DOHH2 (cell line): ENCODE measurements at regions not wholly inside any gene's neighbourhood (a gene's known extent, or its start where the extent isn't known, plus 50 kb on each side); places are given as distances from the start of the nearest gene placed in this dataset.

Experiments used
- H3F3A ChIP-seq: fragments of 200-600 bp; sonication (generic), shearing (Covaris generic); 2 replicates; pipeline ENCODE4 v1.6.0; 2016; ENCODE audit warnings: antibody characterized with exemption, mild to moderate bottlenecking; ENCODE audit not compliant: control insufficient read depth, insufficient read depth
- H3K27ac ChIP-seq: fragments of 200-600 bp; sonication (generic); 2 replicates; pipeline ENCODE4 v1.5.1; 2014; ENCODE audit warnings: low read depth, mild to moderate bottlenecking, low read length, moderate library complexity
- H3K27me3 ChIP-seq: fragments of 200-600 bp; sonication (generic); 2 replicates; pipeline ENCODE4 v1.6.1; 2014; ENCODE audit warnings: mild to moderate bottlenecking, low read length, mixed read lengths; ENCODE audit not compliant: control insufficient read depth
- H3K36me3 ChIP-seq: fragments of 200-600 bp; sonication (generic); 2 replicates; pipeline ENCODE4 v1.6.1; 2014; ENCODE audit warnings: mild to moderate bottlenecking, low read length, moderate library complexity, mixed read lengths; ENCODE audit not compliant: control insufficient read depth
- H3K4me1 ChIP-seq: fragments of 200-600 bp; sonication (generic); 2 replicates; pipeline ENCODE4 v1.6.1; 2014; ENCODE audit warnings: mild to moderate bottlenecking, low read length, mixed read lengths; ENCODE audit not compliant: control insufficient read depth
- H3K4me2 ChIP-seq: fragments of 200-600 bp; sonication (generic); 2 replicates; pipeline ENCODE4 v1.6.0; 2014; ENCODE audit warnings: mild to moderate bottlenecking, low read length, moderate library complexity
- H3K4me3 ChIP-seq: fragments of 200-600 bp; sonication (generic); 2 replicates; pipeline ENCODE4 v1.5.1; 2014; ENCODE audit warnings: mild to moderate bottlenecking, low read length, mixed read lengths
- H3K79me2 ChIP-seq: fragments of 200-600 bp; sonication (generic); 2 replicates; pipeline ENCODE4 v1.6.1; 2014; ENCODE audit warnings: mild to moderate bottlenecking, low read length, mixed read lengths; ENCODE audit not compliant: control insufficient read depth
- H3K9me2 ChIP-seq: fragments of 200-600 bp; sonication (generic); replicated peaks from 2 replicates; pipeline ENCODE4 v1.6.1; 2014; ENCODE audit warnings: mild to moderate bottlenecking, low read length, mixed read lengths; ENCODE audit not compliant: control insufficient read depth
- H3K9me3 ChIP-seq: fragments of 200-600 bp; sonication (generic); 2 replicates; pipeline ENCODE4 v1.6.1; 2014; ENCODE audit warnings: antibody characterized with exemption, low read length, mixed read lengths; ENCODE audit not compliant: control insufficient read depth, insufficient read depth
- H4K20me1 ChIP-seq: fragments of 200-600 bp; sonication (generic); 2 replicates; pipeline ENCODE4 v1.6.0; 2014; ENCODE audit warnings: low read depth, mild to moderate bottlenecking, antibody characterized with exemption, low read length, moderate library complexity; ENCODE audit not compliant: control insufficient read depth, insufficient read depth
- EZH2phosphoT487 ChIP-seq: fragments of 200-600 bp; sonication (generic); IDR thresholded peaks from 2 replicates; pipeline ENCODE4 v1.6.1; 2017; ENCODE audit warnings: borderline replicate concordance, mild to moderate bottlenecking, antibody characterized with exemption, low read length, moderate library complexity, mixed read lengths
- TF ChIP-seq, protein P1 (sequence below): fragments of 200-600 bp; sonication (generic); IDR thresholded peaks from one replicate; pipeline ENCODE4 v1.5.1; 2014; ENCODE audit warnings: antibody characterized with exemption, mild to moderate bottlenecking, low read depth, low read length; ENCODE audit not compliant: poor library complexity, severe bottlenecking

DNA sequence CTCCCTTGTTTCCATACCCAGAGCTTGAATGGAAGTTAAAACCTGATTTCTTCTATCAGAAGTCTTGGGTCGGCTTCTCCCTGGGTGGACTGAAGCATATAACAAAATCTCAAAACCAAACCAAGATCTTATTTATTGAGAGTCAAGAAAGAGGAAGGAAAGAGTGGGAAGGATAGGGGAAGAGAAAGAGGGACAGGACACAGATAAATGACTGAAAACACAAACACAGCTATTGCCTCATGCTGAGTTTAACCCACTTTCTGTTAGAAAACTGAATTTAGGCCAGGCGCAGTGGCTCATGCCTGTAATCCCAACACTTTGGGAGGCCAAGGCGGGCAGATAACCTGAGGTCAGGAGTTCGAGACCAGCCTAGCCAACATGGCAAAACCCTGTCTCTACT lies 92.9 kb downstream of the PALM2AKAP2 start:
- TF ChIP-seq EZH2phosphoT487 = no peak
- TF ChIP-seq, protein P1, sequence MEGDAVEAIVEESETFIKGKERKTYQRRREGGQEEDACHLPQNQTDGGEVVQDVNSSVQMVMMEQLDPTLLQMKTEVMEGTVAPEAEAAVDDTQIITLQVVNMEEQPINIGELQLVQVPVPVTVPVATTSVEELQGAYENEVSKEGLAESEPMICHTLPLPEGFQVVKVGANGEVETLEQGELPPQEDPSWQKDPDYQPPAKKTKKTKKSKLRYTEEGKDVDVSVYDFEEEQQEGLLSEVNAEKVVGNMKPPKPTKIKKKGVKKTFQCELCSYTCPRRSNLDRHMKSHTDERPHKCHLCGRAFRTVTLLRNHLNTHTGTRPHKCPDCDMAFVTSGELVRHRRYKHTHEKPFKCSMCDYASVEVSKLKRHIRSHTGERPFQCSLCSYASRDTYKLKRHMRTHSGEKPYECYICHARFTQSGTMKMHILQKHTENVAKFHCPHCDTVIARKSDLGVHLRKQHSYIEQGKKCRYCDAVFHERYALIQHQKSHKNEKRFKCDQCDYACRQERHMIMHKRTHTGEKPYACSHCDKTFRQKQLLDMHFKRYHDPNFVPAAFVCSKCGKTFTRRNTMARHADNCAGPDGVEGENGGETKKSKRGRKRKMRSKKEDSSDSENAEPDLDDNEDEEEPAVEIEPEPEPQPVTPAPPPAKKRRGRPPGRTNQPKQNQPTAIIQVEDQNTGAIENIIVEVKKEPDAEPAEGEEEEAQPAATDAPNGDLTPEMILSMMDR = no peak
- H3K9me3 ChIP-seq = no peaks in the 10 kb centered on the region
- H3K27ac ChIP-seq = no peak overlapping the region
- H3F3A ChIP-seq = no peaks in the 10 kb centered on the region
- peaks cover 51% of the 10 kb centered on the region for H3K27me3 ChIP-seq
- no peaks in the 10 kb centered on the region for H3K36me3 ChIP-seq
- H3K4me2 ChIP-seq = no peak overlapping the region
- H3K79me2 ChIP-seq = no peaks in the 10 kb centered on the region
- H3K4me3 ChIP-seq = no peak overlapping the region
- H3K9me2 ChIP-seq = no peaks in the 10 kb centered on the region
- no peaks in the 10 kb centered on the region for H3K4me1 ChIP-seq
- no peaks in the 10 kb centered on the region for H4K20me1 ChIP-seq

DNA sequence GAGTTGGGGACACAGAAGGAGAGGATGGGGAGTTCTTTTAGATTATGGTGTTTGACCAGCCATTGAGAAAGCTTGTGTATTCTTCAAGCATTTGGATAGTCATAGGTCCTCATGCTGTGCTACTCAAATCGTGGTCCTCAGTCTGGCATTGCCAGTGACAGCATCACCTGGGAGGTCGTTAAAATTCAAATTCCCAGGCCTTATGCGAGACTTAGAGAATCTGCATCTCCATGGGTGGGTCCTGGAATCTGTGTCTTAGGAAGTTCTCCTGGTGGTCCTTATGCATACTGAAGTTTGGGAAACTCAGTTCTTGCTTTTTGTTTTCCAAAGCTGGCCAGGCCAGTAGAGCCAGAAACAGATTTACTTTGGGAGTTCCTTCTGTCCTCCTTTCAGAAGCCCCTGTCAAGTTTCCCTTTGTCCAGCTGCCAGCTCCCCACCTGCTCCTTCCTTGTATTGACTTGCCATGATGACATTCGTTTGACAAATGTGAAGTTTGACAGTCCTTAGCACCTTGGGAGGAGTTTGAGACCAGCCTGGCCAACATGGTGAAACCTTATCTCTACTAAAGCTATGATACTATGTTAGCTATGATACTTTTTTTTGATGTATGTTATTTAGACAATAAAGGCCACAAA lies 95.6 kb downstream of the PALM2AKAP2 start:
- Histone ChIP-seq H3K4me2 (no peak overlapping the region), H3K79me2 (no peaks in the 10 kb centered on the region), H3K4me1 (no peaks in the 10 kb centered on the region), H3K27ac (no peak overlapping the region), H4K20me1 (no peaks in the 10 kb centered on the region), H3K9me2 (no peaks in the 10 kb centered on the region), H3K36me3 (no peaks in the 10 kb centered on the region), H3K27me3 (peaks cover 36% of the 10 kb centered on the region), H3K9me3 (no peaks in the 10 kb centered on the region), H3K4me3 (no peak overlapping the region), H3F3A (no peaks in the 10 kb centered on the region)
- TF ChIP-seq, protein P1 = no peak
- no peak for TF ChIP-seq EZH2phosphoT487

DNA sequence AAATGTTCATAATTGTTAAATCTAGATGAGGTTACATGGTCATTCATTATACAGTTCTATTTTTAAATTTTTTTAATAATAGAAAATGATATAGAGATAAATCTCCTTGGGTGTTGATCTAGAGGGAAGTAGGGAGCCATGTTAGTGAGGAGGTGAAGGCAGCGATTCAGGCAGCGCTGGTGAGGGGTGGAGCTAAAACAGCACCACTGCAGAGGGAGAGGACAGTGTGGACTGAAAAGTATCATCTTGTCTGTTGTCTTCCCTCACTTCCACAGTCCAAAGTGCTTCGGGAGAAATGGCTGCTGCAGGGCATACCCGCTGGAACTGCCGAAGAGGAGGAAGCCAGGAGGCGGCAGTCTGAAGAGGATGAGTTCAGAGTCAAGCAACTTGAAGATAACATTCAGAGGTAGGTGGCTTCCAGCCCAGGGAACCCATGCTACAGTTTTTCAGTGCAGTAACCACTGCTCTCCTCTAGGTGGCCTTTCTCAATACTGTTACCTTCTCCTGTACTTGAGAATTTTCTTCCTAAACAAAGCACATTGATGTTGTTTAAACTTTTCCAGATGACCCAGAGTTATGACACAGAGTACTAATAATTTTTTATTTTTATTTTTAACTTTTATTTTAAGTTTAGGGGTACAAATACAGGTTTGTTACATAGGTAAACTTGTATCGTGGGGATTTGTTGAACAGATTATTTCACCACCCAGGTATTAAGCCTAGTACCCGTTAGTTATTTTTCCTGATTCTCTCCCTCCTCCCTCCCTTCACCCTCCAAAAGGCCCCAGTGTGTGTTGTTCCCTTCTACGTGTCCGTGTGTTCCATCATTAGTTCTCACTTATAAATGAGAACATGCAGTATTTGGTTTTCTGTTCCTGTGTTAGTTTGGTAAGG lies 100.5 kb downstream of the PALM2AKAP2 start:
- no peaks in the 10 kb centered on the region for H3K9me2 ChIP-seq
- no peaks in the 10 kb centered on the region for H3K36me3 ChIP-seq
- H3K27ac ChIP-seq = no peak overlapping the region
- H3K4me3 ChIP-seq = no peak overlapping the region
- peak overlapping the region; percentile 29; the same call in 1 of the 2 replicates for H3K4me2 ChIP-seq
- no peak for TF ChIP-seq EZH2phosphoT487
- TF ChIP-seq, protein P1 = peak; percentile 69
- no peaks in the 10 kb centered on the region for H4K20me1 ChIP-seq
- H3K4me1 ChIP-seq = no peaks in the 10 kb centered on the region
- H3K27me3 ChIP-seq = peaks cover 11% of the 10 kb centered on the region
- H3K9me3 ChIP-seq = no peaks in the 10 kb centered on the region
- H3F3A ChIP-seq = no peaks in the 10 kb centered on the region
- no peaks in the 10 kb centered on the region for H3K79me2 ChIP-seq
